ENCODE measurements at regions not wholly inside any gene's neighbourhood (a gene's known extent, or its start where the extent isn't known, plus 50 kb on each side); places are given as distances from the start of the nearest gene placed in this dataset.

DNA sequence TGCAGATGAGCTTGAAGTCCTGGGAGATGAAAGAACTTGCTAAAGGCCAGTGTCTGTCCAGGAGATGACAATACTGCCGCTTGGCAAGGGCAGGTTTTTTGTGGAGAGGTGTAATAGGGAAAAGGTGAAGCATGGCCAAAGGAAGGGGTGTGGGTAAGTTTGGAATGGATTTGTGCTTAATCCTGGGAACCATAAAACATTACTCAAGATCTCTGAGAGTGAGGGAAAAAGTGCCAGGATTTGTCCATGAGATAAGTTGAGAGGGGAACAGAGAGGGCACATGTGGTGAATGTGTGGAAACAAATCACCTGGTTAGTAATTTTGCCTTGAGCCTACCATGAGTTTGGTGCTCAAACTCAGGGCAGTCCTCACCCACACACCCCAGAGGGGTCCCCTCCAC, 108.8 kb upstream of the CD180 start:
- no peak for DNase-seq (ENCODE audit: low read depth)
- TF ChIP-seq, protein P1, sequence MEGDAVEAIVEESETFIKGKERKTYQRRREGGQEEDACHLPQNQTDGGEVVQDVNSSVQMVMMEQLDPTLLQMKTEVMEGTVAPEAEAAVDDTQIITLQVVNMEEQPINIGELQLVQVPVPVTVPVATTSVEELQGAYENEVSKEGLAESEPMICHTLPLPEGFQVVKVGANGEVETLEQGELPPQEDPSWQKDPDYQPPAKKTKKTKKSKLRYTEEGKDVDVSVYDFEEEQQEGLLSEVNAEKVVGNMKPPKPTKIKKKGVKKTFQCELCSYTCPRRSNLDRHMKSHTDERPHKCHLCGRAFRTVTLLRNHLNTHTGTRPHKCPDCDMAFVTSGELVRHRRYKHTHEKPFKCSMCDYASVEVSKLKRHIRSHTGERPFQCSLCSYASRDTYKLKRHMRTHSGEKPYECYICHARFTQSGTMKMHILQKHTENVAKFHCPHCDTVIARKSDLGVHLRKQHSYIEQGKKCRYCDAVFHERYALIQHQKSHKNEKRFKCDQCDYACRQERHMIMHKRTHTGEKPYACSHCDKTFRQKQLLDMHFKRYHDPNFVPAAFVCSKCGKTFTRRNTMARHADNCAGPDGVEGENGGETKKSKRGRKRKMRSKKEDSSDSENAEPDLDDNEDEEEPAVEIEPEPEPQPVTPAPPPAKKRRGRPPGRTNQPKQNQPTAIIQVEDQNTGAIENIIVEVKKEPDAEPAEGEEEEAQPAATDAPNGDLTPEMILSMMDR (IDR thresholded peaks at IDR 0.05; ENCODE audit: control insufficient read depth, insufficient read depth, low read depth, low read length, missing control alignments), result no peak

DNA sequence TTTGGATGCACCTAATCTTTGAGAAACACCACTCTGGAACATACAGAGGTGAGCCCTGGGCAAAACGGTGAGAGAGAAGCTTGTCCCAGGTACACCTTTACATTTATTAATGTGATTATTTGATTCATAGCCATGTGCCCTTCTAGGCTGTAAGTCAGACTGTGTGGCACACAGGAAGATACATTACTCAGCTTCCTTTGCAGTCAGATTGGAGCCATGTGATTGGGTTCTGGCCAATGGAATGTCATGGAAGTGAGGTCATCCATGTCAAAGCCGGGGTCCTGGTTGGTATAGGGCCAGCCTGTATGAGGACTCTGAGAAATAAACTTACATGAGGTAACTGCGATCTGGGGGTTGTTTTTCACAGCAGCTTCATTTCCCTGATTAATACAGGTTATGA, 106.8 kb upstream of the CD180 start:
- no peak for DNase-seq (ENCODE audit: low read depth)
- TF ChIP-seq, protein P1 (IDR thresholded peaks at IDR 0.05; ENCODE audit: control insufficient read depth, insufficient read depth, low read depth, low read length, missing control alignments), result no peak
- H3K4me3 ChIP-seq (ENCODE audit: control insufficient read depth, low read depth, low read length), result no peak overlapping the region

More for the DNA sequence above, 108.8 kb upstream of the CD180 start:
- H3K4me3 ChIP-seq (ENCODE audit: control insufficient read depth, low read depth, low read length), result no peak overlapping the region

DNA sequence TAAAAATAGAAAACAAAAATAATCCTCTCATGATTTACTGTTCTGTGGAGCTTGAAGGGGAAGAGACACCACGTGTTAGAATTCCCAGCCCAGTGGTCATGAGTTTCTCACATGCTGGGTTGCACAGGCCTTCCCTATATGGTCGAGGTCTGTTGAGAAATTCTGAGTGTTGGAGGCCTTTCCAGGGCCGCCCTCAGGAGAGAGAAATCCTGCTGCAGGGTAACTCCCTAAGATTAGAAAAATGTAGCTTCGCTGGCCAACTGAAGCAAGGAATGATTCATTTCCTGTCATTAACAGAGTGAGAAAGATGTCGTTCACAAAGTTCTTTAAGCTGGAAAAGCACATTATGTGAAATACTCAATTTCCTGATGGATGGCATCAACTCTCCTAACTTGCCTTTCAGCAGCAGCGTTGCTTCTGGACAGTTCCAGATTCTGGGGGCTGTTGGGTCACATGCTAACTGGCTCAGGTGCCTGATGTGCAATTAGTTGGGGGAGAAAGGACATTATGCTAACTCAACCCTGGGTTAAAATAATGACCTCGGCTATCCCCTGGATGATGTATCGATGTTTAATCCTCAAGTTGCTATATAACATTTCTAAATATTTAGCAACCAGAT, 104.8 kb upstream of the CD180 start:
- peak; percentile 82 for DNase-seq (ENCODE audit: low read depth)
- TF ChIP-seq, protein P1 (IDR thresholded peaks at IDR 0.05; ENCODE audit: control insufficient read depth, insufficient read depth, low read depth, low read length, missing control alignments), result no peak
- H3K4me3 ChIP-seq (ENCODE audit: control insufficient read depth, low read depth, low read length), result no peak overlapping the region

DNA sequence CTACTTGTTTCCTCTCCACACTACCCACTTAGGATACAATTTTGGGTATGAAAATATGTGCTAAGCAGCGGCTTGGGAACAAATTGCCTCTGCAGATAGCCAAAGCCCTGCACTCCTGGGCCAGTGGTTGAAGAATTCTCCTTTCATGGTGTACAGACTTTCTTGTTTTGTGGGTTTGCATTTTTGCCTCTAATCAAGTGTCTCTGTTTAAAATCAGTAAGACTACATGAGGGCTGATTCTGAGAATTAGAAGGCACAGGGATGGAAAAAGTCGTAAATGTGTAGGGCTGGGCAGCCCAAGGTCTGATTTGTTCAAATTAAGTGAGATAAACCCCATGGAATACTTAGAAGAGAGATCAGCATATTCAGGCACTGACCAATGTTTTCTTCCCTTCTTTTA, 103.7 kb upstream of the CD180 start:
- H3K4me3 ChIP-seq (ENCODE audit: control insufficient read depth, low read depth, low read length), result no peak overlapping the region
- DNase-seq (ENCODE audit: low read depth), result no peak
- TF ChIP-seq, protein P1 (IDR thresholded peaks at IDR 0.05; ENCODE audit: control insufficient read depth, insufficient read depth, low read depth, low read length, missing control alignments), result no peak

DNA sequence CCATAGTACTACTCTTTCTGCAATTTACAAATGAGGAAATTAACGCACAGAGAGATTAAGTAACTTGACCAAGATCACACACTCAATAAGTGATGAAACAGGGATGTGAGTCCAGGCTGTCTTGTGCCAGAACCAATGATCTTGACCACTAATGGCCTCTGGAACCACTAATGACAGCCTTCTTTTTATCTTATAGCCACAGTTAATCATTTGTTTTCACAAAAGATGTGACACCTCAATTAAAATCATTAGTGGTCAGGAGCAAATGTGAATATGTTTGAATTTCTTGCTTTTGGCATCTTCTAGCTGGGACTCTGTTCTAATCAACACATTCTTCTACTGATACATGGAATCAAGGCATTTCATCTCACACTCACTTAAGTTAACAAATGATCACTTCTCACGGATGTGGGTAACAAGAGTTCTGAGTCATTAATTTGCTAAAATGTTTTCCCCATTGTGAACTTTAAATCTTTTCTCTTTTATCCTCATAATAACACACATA, 102.7 kb upstream of the CD180 start:
- TF ChIP-seq, protein P1 (IDR thresholded peaks at IDR 0.05; ENCODE audit: control insufficient read depth, insufficient read depth, low read depth, low read length, missing control alignments), result no peak
- DNase-seq (ENCODE audit: low read depth), result no peak
- no peak overlapping the region for H3K4me3 ChIP-seq (ENCODE audit: control insufficient read depth, low read depth, low read length)

DNA sequence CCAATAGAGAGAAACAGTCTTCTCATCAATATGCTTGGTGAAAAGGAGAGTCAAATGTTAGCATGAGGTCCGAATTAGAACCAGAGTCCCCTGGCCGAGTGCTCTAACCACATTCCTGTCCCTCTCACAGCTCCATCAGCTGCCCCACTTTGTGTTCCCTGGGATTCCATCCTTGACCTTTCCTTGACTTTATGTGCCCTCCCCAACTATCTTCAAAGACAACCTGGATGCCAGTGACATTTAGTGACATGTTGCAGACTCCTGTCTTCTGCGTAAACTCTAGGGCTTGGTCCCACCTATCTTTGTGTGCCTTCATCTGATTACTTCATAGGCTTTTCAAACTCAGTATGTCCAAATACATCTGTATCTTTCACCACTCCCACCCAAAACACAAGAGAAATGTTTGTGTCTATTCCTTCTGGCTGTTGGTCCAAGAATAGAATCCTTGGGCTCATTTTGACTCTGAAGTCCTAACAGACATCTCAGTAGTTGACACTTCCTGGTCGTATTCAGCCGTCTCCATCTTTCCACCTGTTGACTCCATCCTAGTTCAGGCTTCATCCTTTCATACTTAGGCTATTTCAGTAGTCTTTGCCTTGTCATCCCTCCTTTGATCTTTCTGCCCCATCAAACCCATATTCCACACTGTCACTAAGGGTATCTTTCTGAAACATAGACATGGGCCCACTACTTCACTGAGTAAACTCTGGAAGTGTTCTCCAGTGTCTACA, 101.4 kb upstream of the CD180 start:
- TF ChIP-seq, protein P1 (IDR thresholded peaks at IDR 0.05; ENCODE audit: control insufficient read depth, insufficient read depth, low read depth, low read length, missing control alignments), result no peak
- DNase-seq (ENCODE audit: low read depth), result no peak
- H3K4me3 ChIP-seq (ENCODE audit: control insufficient read depth, low read depth, low read length), result no peak overlapping the region

Measured in AG09309 (cell line).